Astrocyte of the spinal cord (primary cell): ENCODE measurements at regions not wholly inside any gene's neighbourhood (a gene's known extent, or its start where the extent isn't known, plus 50 kb on each side); places are given as distances from the start of the nearest gene placed in this dataset.

ENCODE experiments used
- DNase-seq: peaks from one replicate; pipeline ENCODE4 v3.0.0; 2011; ENCODE audit warnings: low read depth, low spot score
- H3K4me3 ChIP-seq: 2 replicates; pipeline ENCODE4 v1.5.1; 2011; ENCODE audit warnings: low read depth, mild to moderate bottlenecking, low read length, moderate library complexity
- in situ Hi-C: cut with HindIII; loops from 2 replicates; pipeline ENCODE4 v1.10.0; 2017; ENCODE audit warnings: low sequenced_read_pairs
- TF ChIP-seq, protein P1 (sequence below): IDR thresholded peaks from 2 replicates; pipeline ENCODE4 v1.5.1; 2012; ENCODE audit warnings: low read depth, mild to moderate bottlenecking, low read length, inconsistent platforms

DNA sequence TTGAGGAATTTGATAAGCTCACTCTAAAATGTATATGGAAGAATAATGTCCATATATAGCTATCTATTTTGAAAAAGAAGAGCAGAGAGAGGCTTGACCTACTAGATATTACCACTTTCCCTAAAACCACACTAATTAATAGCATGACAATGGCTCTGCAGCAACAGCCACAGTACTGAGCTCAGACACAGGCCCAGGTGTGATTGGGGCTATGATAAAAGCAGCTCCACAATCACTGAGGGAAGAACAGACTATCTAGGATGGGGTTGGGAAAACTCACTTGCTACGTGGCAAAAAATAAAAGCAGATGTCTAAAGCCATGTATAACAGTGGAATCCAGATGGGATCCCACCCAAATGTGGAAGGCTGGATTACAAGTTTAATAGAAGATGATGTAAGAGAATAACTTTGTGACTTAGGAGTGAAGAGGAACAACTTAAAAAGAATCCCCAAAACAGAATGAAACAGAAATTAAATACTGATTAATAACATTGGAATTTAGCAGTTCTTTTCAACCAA lies 80.8 kb upstream of the RAB4A start:
- in situ Hi-C loops: no loop called here
- TF ChIP-seq, protein P1, sequence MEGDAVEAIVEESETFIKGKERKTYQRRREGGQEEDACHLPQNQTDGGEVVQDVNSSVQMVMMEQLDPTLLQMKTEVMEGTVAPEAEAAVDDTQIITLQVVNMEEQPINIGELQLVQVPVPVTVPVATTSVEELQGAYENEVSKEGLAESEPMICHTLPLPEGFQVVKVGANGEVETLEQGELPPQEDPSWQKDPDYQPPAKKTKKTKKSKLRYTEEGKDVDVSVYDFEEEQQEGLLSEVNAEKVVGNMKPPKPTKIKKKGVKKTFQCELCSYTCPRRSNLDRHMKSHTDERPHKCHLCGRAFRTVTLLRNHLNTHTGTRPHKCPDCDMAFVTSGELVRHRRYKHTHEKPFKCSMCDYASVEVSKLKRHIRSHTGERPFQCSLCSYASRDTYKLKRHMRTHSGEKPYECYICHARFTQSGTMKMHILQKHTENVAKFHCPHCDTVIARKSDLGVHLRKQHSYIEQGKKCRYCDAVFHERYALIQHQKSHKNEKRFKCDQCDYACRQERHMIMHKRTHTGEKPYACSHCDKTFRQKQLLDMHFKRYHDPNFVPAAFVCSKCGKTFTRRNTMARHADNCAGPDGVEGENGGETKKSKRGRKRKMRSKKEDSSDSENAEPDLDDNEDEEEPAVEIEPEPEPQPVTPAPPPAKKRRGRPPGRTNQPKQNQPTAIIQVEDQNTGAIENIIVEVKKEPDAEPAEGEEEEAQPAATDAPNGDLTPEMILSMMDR: no peak
- no peak for DNase-seq

GRCh38 chr1:229191066-229191674 lies 79.7 kb upstream of the RAB4A start:
- no peak overlapping the region for H3K4me3 ChIP-seq
- DNase-seq: no peak
- in situ Hi-C loops: no loop called here
- TF ChIP-seq, protein P1: no peak

More for the DNA sequence above, 80.8 kb upstream of the RAB4A start:
- H3K4me3 ChIP-seq: no peak overlapping the region

GRCh38 chr1:229192031-229192430 lies 78.9 kb upstream of the RAB4A start:
- in situ Hi-C loops: no loop called here
- no peak overlapping the region for H3K4me3 ChIP-seq
- no peak for DNase-seq
- TF ChIP-seq, protein P1: no peak

DNA sequence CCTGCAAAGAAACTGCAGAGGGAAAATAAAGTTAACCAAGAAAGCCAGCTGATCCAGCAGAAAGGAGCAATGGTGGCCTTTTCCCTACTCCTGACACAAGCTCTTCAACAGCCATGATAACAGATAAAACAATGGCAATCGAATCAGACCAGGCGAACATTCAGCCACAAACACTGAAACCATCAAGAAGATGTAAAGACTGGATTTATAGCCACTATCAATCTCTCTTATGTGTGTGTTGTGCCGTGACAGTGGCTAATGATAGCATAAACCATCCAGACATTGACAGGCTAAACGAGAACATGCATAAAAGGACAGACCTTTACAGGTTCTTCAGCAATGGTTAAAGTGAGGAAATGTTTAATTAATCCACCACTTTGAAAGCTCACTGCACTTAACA lies 78.1 kb upstream of the RAB4A start:
- in situ Hi-C loops: no loop called here
- H3K4me3 ChIP-seq: no peak overlapping the region
- no peak for DNase-seq
- TF ChIP-seq, protein P1: no peak

- TF ChIP-seq, protein P1: no peak
- DNase-seq: no peak
- no peak overlapping the region for H3K4me3 ChIP-seq
- in situ Hi-C loops: no loop called here
These were observed 76.8 kb upstream of the RAB4A start for GRCh38 chr1:229194096-229194495.

GRCh38 chr1:229195246-229195645 lies 75.7 kb upstream of the RAB4A start:
- H3K4me3 ChIP-seq: no peak overlapping the region
- in situ Hi-C loops: no loop called here
- TF ChIP-seq, protein P1: no peak
- no peak for DNase-seq
